Mesodermal cell (in vitro differentiated cells): ENCODE measurements at regions not wholly inside any gene's neighbourhood (a gene's known extent, or its start where the extent isn't known, plus 50 kb on each side); places are given as distances from the start of the nearest gene placed in this dataset.
"Not testable (repeated sequence)": the region's sequence is repeated elsewhere in the genome, so short reads cannot be mapped to it uniquely, and the experiment has no call there.

Experiments
- H3K27ac ChIP-seq: 2 replicates; pipeline ENCODE4 v1.7.0; 2013; ENCODE audit warnings: mild to moderate bottlenecking, low read depth, low read length, moderate library complexity; ENCODE audit not compliant: severe bottlenecking
- H3K36me3 ChIP-seq: 2 replicates; pipeline ENCODE4 v1.7.1; 2013; ENCODE audit warnings: mild to moderate bottlenecking, low read length, moderate library complexity; ENCODE audit not compliant: control insufficient read depth, insufficient read depth
- H3K4me1 ChIP-seq: one replicate; pipeline ENCODE4 v1.7.1; 2013; ENCODE audit warnings: mild to moderate bottlenecking, low read length; ENCODE audit not compliant: insufficient read depth, control insufficient read depth, poor library complexity, severe bottlenecking
- H3K4me3 ChIP-seq: 2 replicates; pipeline ENCODE4 v1.7.0; 2013; ENCODE audit warnings: low read length, control low read depth, mild to moderate bottlenecking; ENCODE audit not compliant: insufficient read depth, poor library complexity, severe bottlenecking; ENCODE audit errors: extremely low read depth
- H3K9me3 ChIP-seq: 2 replicates; pipeline ENCODE4 v1.7.1; 2013; ENCODE audit warnings: mild to moderate bottlenecking, low read length, moderate library complexity; ENCODE audit not compliant: control insufficient read depth
- WGBS, 2 experiments: methylation state at CpG; one replicate each; pipeline ENCODE4 v1.1.5; 2013; ENCODE audit warnings: missing lambda C conversion rate in 2 of 2; ENCODE audit not compliant: insufficient coverage in 2 of 2; 5-methylcytosine and 5-hydroxymethylcytosine counted together

GRCh38 chr5:50583621-50584020, 82.8 kb upstream of the PARP8 start:
- Histone ChIP-seq H3K27ac (no peak overlapping the region), H3K4me3 (no peak overlapping the region), H3K36me3 (no peaks in the 10 kb centered on the region), H3K9me3 (no peaks in the 10 kb centered on the region), H3K4me1 (no peaks in the 10 kb centered on the region)
- WGBS, 2 experiments = 85% methylated on average over 2 of the region's 3 CpGs; no CpG with 5 or more reads in 1 of the 2 experiments

- H3K27ac ChIP-seq, H3K4me1 ChIP-seq, H3K4me3 ChIP-seq, H3K9me3 ChIP-seq, H3K36me3 ChIP-seq: not testable (repeated sequence)
- WGBS, 2 experiments = 91% methylated on average over 3 to 6 of the region's 6 CpGs
Observed at GRCh38 chr5:50588471-50588870, 78.0 kb upstream of the PARP8 start.

DNA sequence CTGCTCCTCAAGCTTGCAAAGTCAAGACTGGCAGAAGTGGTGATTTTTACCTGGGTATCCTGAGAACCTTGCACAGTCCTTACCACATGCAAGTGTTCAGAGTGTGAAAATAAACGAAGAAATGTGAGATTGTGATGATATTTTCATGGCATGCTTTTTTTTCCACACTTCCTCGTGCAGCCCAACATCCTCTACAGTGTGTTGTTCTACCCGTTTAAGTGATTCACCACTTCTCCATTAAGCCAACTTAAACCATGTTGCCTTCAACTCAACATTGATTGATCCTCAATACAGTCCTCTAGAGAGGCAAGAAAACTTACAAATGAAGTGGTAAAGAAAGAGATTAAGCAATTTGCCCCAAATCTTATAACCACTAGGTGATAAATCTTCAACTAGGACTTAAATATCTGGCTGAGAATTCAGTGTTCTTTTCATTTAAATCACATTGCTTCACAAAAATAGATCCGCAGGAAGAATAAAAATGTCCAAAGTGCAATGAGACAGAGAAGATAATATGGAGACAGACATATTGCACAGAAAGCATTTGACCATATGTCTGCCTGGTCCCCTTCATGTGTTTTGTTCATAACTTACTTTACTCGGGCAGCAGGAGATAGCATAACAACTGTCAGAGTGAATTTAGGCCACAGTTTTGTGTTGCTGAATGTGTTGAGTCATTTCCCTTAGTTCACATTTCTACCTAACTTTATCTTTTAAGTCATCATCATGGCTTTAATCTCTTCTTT, 75.8 kb upstream of the PARP8 start:
- WGBS, 2 experiments = 88% methylated on average over 2 of the region's 5 CpGs; no CpG with 5 or more reads in 1 of the 2 experiments
- not testable (repeated sequence) for H3K4me1 ChIP-seq, H3K4me3 ChIP-seq, H3K36me3 ChIP-seq, H3K27ac ChIP-seq, H3K9me3 ChIP-seq

DNA sequence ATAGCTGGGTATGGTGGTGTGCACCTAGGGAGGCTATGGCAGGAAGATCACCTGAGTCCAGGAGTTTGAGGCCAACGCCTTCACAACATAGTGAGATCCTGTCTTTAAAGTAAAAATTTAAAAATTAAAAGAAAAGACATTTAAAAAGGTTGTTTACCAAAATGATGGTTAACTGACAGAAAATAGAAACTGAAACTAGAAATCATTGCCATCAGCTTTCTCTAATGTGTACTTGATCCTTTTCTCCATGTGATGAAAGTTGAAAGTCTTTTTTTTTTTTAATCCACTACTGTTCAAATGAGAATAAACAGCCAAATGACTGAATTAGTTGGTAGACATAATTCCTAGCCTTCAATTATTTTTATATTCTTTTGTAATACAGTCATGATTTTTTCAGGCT, 75.1 kb upstream of the PARP8 start:
- H3K4me3 ChIP-seq, H3K4me1 ChIP-seq, H3K27ac ChIP-seq, H3K9me3 ChIP-seq, H3K36me3 ChIP-seq: not testable (repeated sequence)
- WGBS, 2 experiments = no CpG with 5 or more reads among the region's 1 CpG

DNA sequence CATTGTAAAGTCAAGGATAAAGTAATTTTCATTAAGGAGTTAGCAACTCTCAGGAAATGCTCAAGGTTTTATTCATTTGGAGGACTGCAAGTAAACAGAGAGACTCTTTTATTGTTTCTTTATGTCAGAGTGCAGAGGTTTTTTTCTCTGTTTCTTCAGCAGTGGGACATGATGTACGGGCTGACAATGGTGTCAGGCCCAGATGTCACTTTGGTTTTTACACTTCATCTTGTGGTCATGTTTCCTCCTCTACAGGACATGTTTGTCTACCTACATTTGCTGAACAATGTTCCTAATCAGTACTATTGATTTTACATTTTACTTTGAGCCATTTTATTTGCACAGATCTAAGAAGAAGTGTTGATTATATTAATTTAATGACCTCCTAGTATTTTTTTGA, 72.8 kb upstream of the PARP8 start:
- Histone ChIP-seq H3K27ac (no peak overlapping the region), H3K9me3 (no peaks in the 10 kb centered on the region), H3K36me3 (no peaks in the 10 kb centered on the region), H3K4me1 (no peaks in the 10 kb centered on the region), H3K4me3 (no peak overlapping the region)
- WGBS, 2 experiments = 82% methylated on average over 1 of the region's 1 CpG; no CpG with 5 or more reads in 1 of the 2 experiments

GRCh38 chr5:50595199-50595598, 71.2 kb upstream of the PARP8 start:
- Histone ChIP-seq H3K4me3 (no peak overlapping the region), H3K4me1 (no peaks in the 10 kb centered on the region), H3K36me3 (no peaks in the 10 kb centered on the region), H3K9me3 (no peaks in the 10 kb centered on the region), H3K27ac (no peak overlapping the region)
- WGBS, 2 experiments = 85 to 100% methylated on average over 2 to 3 of the region's 3 CpGs

- not testable (repeated sequence) for H3K27ac ChIP-seq, H3K9me3 ChIP-seq, H3K36me3 ChIP-seq, H3K4me1 ChIP-seq, H3K4me3 ChIP-seq
- WGBS, 2 experiments = 54 to 80% methylated on average over 3 to 6 of the region's 7 CpGs
Observed at GRCh38 chr5:50601576-50601975, 64.9 kb upstream of the PARP8 start.

DNA sequence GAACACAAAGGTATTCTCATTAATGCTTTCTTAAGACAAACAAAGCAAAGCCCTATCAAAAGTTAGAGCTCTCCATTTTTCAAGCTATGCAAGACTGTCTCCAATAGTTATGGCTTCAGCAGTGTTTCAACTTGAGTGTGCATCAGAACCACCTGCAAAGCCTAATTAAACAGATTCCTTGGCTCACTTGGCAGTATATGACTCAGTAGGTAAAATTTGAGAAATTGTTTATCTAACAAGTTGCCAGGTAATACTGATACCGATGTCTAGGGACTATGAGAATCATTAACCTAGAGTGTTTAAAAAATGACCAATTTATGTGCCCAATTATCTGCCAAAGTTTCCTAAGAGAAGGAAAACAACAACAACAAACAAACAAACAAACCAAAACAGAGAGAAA, 60.3 kb upstream of the PARP8 start:
- no peaks in the 10 kb centered on the region for H3K4me1 ChIP-seq
- no peak overlapping the region for H3K27ac ChIP-seq
- no peak overlapping the region for H3K4me3 ChIP-seq
- no peaks in the 10 kb centered on the region for H3K9me3 ChIP-seq
- WGBS, 2 experiments = no CpG with 5 or more reads among the region's 1 CpG
- H3K36me3 ChIP-seq = no peaks in the 10 kb centered on the region

- not testable (repeated sequence) for H3K36me3 ChIP-seq, H3K9me3 ChIP-seq, H3K27ac ChIP-seq, H3K4me3 ChIP-seq, H3K4me1 ChIP-seq
- 91 to 92% methylated on average over 14 to 16 of the region's 17 CpGs for WGBS, 2 experiments
Observed at GRCh38 chr5:50607456-50607855, 59.0 kb upstream of the PARP8 start.

DNA sequence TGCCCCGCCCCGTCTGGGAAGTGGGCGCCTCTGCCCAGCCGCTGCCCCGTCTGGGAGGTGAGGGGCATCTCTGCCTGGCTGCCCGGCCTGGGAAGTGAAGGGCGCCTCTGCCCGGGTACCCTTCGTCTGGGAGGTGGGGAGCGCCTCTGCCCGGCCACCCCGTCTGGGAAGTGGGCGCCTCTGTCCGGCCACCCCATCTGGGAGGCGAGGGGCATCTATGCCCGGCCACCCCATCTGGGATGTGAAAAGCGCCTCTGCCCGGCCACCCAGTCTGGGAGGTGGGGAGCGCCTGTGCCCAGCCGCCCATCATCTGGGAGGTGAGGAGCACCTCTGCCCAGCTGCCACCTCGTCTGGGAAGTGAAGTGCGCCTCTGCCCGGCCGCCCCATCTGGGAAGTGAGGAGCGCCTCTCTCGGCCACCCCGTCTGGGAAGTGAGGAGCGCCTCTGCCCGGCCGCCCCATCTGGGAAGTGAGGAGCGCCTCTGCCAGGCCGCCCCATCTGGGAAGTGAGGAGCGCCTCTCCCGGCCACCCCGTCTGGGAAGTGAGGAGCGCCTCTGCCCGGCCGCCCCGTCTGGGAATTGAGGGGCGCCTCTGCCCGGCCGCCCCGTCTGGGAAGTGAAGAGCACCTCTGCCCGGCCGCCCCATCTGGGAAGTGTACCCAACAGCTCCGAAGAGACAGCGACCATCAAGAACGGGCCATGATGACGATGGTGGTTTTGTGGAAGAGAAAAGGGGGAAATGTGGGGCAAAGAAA, 58.3 kb upstream of the PARP8 start:
- WGBS, 2 experiments = 84 to 90% methylated on average over 33 of the region's 49 CpGs
- H3K4me1 ChIP-seq, H3K4me3 ChIP-seq, H3K36me3 ChIP-seq, H3K27ac ChIP-seq, H3K9me3 ChIP-seq: not testable (repeated sequence)

DNA sequence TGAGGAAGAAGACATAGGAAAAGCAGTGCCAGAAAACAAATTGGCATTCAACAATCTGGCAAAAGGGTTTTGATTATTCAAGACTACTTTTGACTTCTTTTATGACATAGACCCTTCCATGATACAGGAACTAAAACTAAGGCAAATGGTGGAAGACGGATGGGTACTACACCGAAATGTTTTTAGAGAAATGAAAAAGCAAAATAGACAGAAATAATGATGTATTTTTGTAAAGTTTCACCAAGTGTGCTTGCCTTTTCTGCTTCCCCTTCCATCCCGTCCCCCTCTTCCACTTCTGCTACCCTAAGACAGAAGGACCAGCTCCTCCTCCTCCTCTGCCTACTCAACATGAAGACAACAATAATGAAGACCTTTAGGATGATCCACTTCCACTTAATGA, 53.4 kb upstream of the PARP8 start:
- not testable (repeated sequence) for H3K4me1 ChIP-seq, H3K36me3 ChIP-seq, H3K27ac ChIP-seq, H3K9me3 ChIP-seq, H3K4me3 ChIP-seq
- WGBS, 2 experiments = no CpG with 5 or more reads among the region's 3 CpGs
